H1 (cell line): ENCODE measurements at regions not wholly inside any gene's neighbourhood (a gene's known extent, or its start where the extent isn't known, plus 50 kb on each side); places are given as distances from the start of the nearest gene placed in this dataset.

Source experiments
- CTCF ChIA-PET: fragments of 300-600 bp; sonication (Branson Sonifier 250); formaldehyde crosslinking; loops from one replicate; lab custom pipeline; 2021; ENCODE audit not compliant: partially characterized antibody; lab: Charles Lee
- POLR2A ChIA-PET: fragments of 300-600 bp; sonication (Branson Sonifier 250); formaldehyde crosslinking; loops from one replicate; lab custom pipeline; 2021; ENCODE audit warnings: inconsistent platforms; ENCODE audit not compliant: partially characterized antibody; lab: Charles Lee
- DNase-seq, 2 experiments: peaks; one replicate each; pipeline versions ENCODE4 v3.0.0 to v3.0.0-alpha.2; 2010 to 2022; ENCODE audit warnings: low spot score in 2 of 2, low read depth in 1 of 2, mixed read lengths in 1 of 2
- FAIRE-seq: peaks from 2 replicates; lab custom pipeline; 2011; peaks lifted over from hg19 to GRCh38; lab: Jason Lieb, UNC
- H2AFZ ChIP-seq: 2 replicates; pipeline ENCODE4 v1.8.1; 2012; ENCODE audit warnings: low read length, inconsistent platforms
- H2AK5ac ChIP-seq: 2 replicates; pipeline ENCODE4 v1.6.1; 2013; ENCODE audit warnings: low read depth, low read length
- H2BK120ac ChIP-seq: replicated peaks from 2 replicates; pipeline ENCODE3; 2013; ENCODE audit warnings: low read depth, low read length, inconsistent platforms
- H2BK12ac ChIP-seq: 2 replicates; pipeline ENCODE4 v1.6.1; 2013; ENCODE audit warnings: low read depth, low read length
- H2BK15ac ChIP-seq: 2 replicates; pipeline ENCODE4 v1.6.1; 2013; ENCODE audit warnings: low read length
- H2BK20ac ChIP-seq: 2 replicates; pipeline ENCODE4 v1.6.1; 2013; ENCODE audit warnings: low read length
- H2BK5ac ChIP-seq: 2 replicates; pipeline ENCODE4 v1.6.1; 2013; ENCODE audit warnings: low read depth, low read length
- H3K14ac ChIP-seq: 2 replicates; pipeline ENCODE4 v1.6.1; 2013; ENCODE audit warnings: inconsistent platforms; ENCODE audit not compliant: insufficient read length
- H3K18ac ChIP-seq: 2 replicates; pipeline ENCODE4 v1.6.1; 2013; ENCODE audit warnings: low read length; ENCODE audit errors: extremely low read depth
- H3K23ac ChIP-seq: 2 replicates; pipeline ENCODE4 v1.6.1; 2013; ENCODE audit warnings: inconsistent platforms; ENCODE audit not compliant: insufficient read length
- H3K23me2 ChIP-seq: 2 replicates; pipeline ENCODE4 v1.6.1; 2013; ENCODE audit warnings: low read depth, low read length
- H3K27ac ChIP-seq: 2 replicates; pipeline ENCODE4 v1.6.1; 2011; ENCODE audit warnings: low read depth, low read length, inconsistent platforms
- H3K27me3 ChIP-seq, 4 experiments: replicated peaks in 1 of 4; 1 replicate in 1 of 4; 2 replicates in 3 of 4; pipeline versions ENCODE4 v1.6.1 to v1.8.1; 2011 to 2013; ENCODE audit warnings: low read length in 3 of 4, mild to moderate bottlenecking in 3 of 4, inconsistent platforms in 2 of 4, mixed read lengths in 2 of 4, moderate library complexity in 1 of 4; ENCODE audit not compliant: control insufficient read depth in 3 of 4, insufficient read depth in 3 of 4; ENCODE audit errors: extremely low read depth in 1 of 4
- H3K36me3 ChIP-seq, 4 experiments: 2 replicates each; pipeline versions ENCODE4 v1.6.1 to v1.8.1; 2011 to 2013; ENCODE audit warnings: mild to moderate bottlenecking in 4 of 4, low read length in 3 of 4, moderate library complexity in 2 of 4, control low read depth in 1 of 4, inconsistent platforms in 1 of 4; ENCODE audit not compliant: insufficient read depth in 4 of 4, control insufficient read depth in 2 of 4
- H3K4ac ChIP-seq: replicated peaks from 2 replicates; pipeline ENCODE3; 2013; ENCODE audit warnings: low read length, low read depth, mixed read lengths, inconsistent platforms; ENCODE audit not compliant: insufficient read length
- H3K4me1 ChIP-seq, 4 experiments: replicated peaks in 1 of 4; 1 replicate in 1 of 4; 2 replicates in 3 of 4; pipeline versions ENCODE4 v1.6.1 to v1.8.1; 2011 to 2013; ENCODE audit warnings: low read length in 3 of 4, inconsistent platforms in 2 of 4, mixed read lengths in 1 of 4; ENCODE audit not compliant: insufficient read depth in 4 of 4, control insufficient read depth in 3 of 4
- H3K4me2 ChIP-seq, 2 experiments: 2 replicates each; pipeline versions ENCODE4 v1.6.1 to v1.8.1; 2011 to 2013; ENCODE audit warnings: low read depth in 2 of 2, low read length in 2 of 2, control low read depth in 1 of 2, inconsistent platforms in 1 of 2, mild to moderate bottlenecking in 1 of 2; ENCODE audit not compliant: insufficient read depth in 1 of 2
- H3K4me3 ChIP-seq, 4 experiments: fragments of 200-600, 300-600 bp in 1 of 4; sonication (generic), shearing (Covaris generic), sonication (Bioruptor Twin) in 1 of 4; 2 replicates each; pipeline versions ENCODE4 v1.5.1 to v1.8.1; 2011 to 2016; ENCODE audit warnings: low read length in 4 of 4, low read depth in 3 of 4, control low read depth in 2 of 4, inconsistent platforms in 2 of 4, mild to moderate bottlenecking in 2 of 4, mixed read lengths in 1 of 4, moderate library complexity in 1 of 4; ENCODE audit not compliant: insufficient read depth in 2 of 4; ENCODE audit errors: extremely low read depth in 1 of 4
- H3K56ac ChIP-seq: replicated peaks from 2 replicates; pipeline ENCODE3; 2013; ENCODE audit warnings: low read depth, mild to moderate bottlenecking, mixed read lengths, low read length, inconsistent platforms; ENCODE audit not compliant: insufficient read length
- H3K79me1 ChIP-seq: 2 replicates; pipeline ENCODE4 v1.6.1; 2013; ENCODE audit warnings: low read depth, low read length, control low read depth
- H3K79me2 ChIP-seq, 2 experiments: 2 replicates each; pipeline versions ENCODE4 v1.6.1 to v1.8.1; 2012 to 2013; ENCODE audit warnings: low read length in 2 of 2, mild to moderate bottlenecking in 2 of 2, inconsistent platforms in 1 of 2; ENCODE audit not compliant: insufficient read depth in 2 of 2, control insufficient read depth in 1 of 2
- H3K9ac ChIP-seq, 4 experiments: replicated peaks in 1 of 4; 1 replicate in 1 of 4; 2 replicates in 3 of 4; pipeline versions ENCODE4 v1.6.1 to v1.8.1; 2011 to 2013; ENCODE audit warnings: low read depth in 3 of 4, low read length in 3 of 4, control low read depth in 2 of 4, mild to moderate bottlenecking in 2 of 4, moderate library complexity in 2 of 4, inconsistent platforms in 1 of 4; ENCODE audit errors: extremely low read depth in 1 of 4
- H3K9me3 ChIP-seq, 2 experiments: 2 replicates each; pipeline versions ENCODE4 v1.6.1 to v1.8.1; 2012 to 2013; ENCODE audit warnings: mild to moderate bottlenecking in 2 of 2, moderate library complexity in 2 of 2, control low read depth in 1 of 2, inconsistent platforms in 1 of 2, low read depth in 1 of 2, low read length in 1 of 2, mixed read lengths in 1 of 2; ENCODE audit not compliant: insufficient read depth in 2 of 2
- H4K20me1 ChIP-seq, 2 experiments: replicated peaks in 1 of 2; 2 replicates each; pipeline versions ENCODE3 to v1.8.1; 2011 to 2013; ENCODE audit warnings: inconsistent platforms in 2 of 2, low read length in 2 of 2, mild to moderate bottlenecking in 1 of 2; ENCODE audit not compliant: insufficient read depth in 2 of 2, control insufficient read depth in 1 of 2
- H4K5ac ChIP-seq: 2 replicates; pipeline ENCODE4 v1.6.1; 2013; ENCODE audit warnings: low read length, low read depth, mixed read lengths, inconsistent platforms; ENCODE audit not compliant: insufficient read length
- H4K8ac ChIP-seq: 2 replicates; pipeline ENCODE4 v1.8.0; 2013; ENCODE audit warnings: mild to moderate bottlenecking, moderate library complexity, low read length, inconsistent platforms; ENCODE audit not compliant: insufficient read depth; ENCODE audit errors: extremely low read depth
- H4K91ac ChIP-seq: replicated peaks from 2 replicates; pipeline ENCODE3; 2013; ENCODE audit warnings: low read length, mixed read lengths, inconsistent platforms; ENCODE audit not compliant: insufficient read length
- BRCA1 ChIP-seq: IDR thresholded peaks from 2 replicates; pipeline ENCODE4 v1.6.1; 2012; ENCODE audit warnings: low read depth, low read length, improper control_type of control experiment
- CTBP2 ChIP-seq: IDR thresholded peaks from 2 replicates; pipeline ENCODE4 v1.7.0; 2011; ENCODE audit warnings: borderline replicate concordance, mild to moderate bottlenecking, moderate library complexity, mixed read lengths, low read length; ENCODE audit not compliant: insufficient read depth, insufficient read length
- NRF1 ChIP-seq: IDR thresholded peaks from 2 replicates; pipeline ENCODE4 v1.6.1; 2011; ENCODE audit warnings: mild to moderate bottlenecking, low read depth, low read length, improper control_type of control experiment
- RNF2 ChIP-seq: fragments of 200-900, 300-1000 bp; sonication (generic); IDR thresholded peaks from 2 replicates; pipeline ENCODE4 v1.7.1; 2016; ENCODE audit warnings: borderline replicate concordance, low read depth, mild to moderate bottlenecking, antibody characterized with exemption, low read length; ENCODE audit not compliant: poor library complexity, severe bottlenecking; ENCODE audit errors: missing control alignments
- SP4 ChIP-seq: IDR thresholded peaks from 2 replicates; pipeline ENCODE4 v1.6.1; 2012; ENCODE audit warnings: low read length, inconsistent platforms
- WGBS, 2 experiments: shearing (Covaris generic) in 1 of 2; methylation state at CpG; one replicate each; pipeline versions ENCODE4 v1.1.6 to v1.1.7; 2013 to 2015; ENCODE audit warnings: low lambda C conversion rate in 2 of 2, mixed read lengths in 2 of 2, inconsistent platforms in 1 of 2, low coverage in 1 of 2, missing lambda C conversion rate in 1 of 2; ENCODE audit not compliant: insufficient replicate concordance in 2 of 2, insufficient coverage in 1 of 2, insufficient read length in 1 of 2; ENCODE audit errors: extremely low coverage in 1 of 2, missing lambda C conversion rate in 1 of 2; 5-methylcytosine and 5-hydroxymethylcytosine counted together
- TF ChIP-seq, protein P1 (sequence below): IDR thresholded peaks from 2 replicates; pipeline ENCODE4 v1.6.1; 2011; ENCODE audit warnings: low read length, improper control_type of control experiment
- TF ChIP-seq, protein P2 (sequence below), 3 experiments: IDR thresholded peaks; 1 replicate in 2 of 3; 2 replicates in 1 of 3; pipeline versions ENCODE4 v1.5.1 to v1.6.1; 2011; ENCODE audit warnings: low read length in 3 of 3, mild to moderate bottlenecking in 3 of 3, inconsistent platforms in 2 of 3, low read depth in 1 of 3, moderate library complexity in 1 of 3; ENCODE audit not compliant: insufficient read depth in 1 of 3; ENCODE audit errors: control extremely low read depth in 1 of 3

DNA sequence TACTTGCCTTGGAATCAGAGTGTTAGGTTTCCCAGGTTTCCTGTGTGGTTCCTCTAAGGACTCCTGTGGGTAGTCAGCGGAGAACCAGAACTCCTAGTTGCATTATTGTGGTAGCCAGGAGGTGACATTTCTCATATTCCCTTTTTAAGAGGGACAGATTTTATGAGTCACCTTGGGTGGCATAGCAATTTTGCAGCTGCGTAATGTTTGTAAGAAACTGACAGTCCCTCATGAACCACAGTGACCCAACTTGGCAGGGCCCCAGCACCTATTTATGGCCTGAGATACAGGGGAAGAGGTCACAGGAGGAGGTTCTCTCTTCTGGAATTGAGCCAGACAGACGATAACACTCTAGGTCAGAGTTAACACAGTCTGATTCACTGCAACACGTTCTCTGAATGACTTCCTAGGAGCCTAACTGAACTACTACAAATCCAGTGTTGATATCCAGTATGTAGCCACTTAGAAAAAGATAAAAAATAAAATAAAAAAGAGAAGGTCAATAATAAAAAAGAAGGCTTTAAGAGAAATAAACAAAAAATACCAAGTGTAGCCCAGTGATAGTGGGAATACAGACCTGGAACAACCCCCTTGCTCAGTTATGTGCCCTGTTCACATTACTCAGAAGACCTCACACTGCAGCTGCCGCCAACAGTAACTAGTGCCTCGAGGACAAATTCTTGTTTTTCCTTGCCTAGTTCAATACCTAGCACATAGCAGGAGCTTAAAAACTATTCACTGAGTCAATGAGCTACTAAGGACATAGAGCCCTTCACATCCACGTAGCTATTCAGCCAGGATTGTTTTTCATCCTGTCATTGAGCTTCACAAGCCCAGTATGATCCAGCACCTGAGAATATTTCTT is 50.7 kb upstream of the VLDLR start:
- FAIRE-seq (no peak), DNase-seq (no peak)
- Histone ChIP-seq H3K4ac (no peak overlapping the region), H3K4me3 (no peak overlapping the region), H2AK5ac (no peak overlapping the region), H2BK20ac (no peak overlapping the region), H4K91ac (no peak overlapping the region), H4K5ac (no peak overlapping the region), H2AFZ (no peak overlapping the region), H3K18ac (no peak overlapping the region), H2BK15ac (no peak overlapping the region), H2BK12ac (no peak overlapping the region), H3K9me3 (no peaks in the 10 kb centered on the region), H2BK120ac (no peak overlapping the region), H3K56ac (no peak overlapping the region), H3K23me2 (no peaks in the 10 kb centered on the region; the same call in 1 of the 2 replicates), H3K23ac (no peak overlapping the region), H3K9ac (no peak overlapping the region), H3K79me2 (no peaks in the 10 kb centered on the region), H3K14ac (no peak overlapping the region), H3K79me1 (no peaks in the 10 kb centered on the region), H3K27ac (no peak overlapping the region), H3K4me2 (no peak overlapping the region), H4K8ac (no peak overlapping the region), H3K4me1 (no peaks in the 10 kb centered on the region), H3K36me3 (no peaks in the 10 kb centered on the region), H2BK5ac (no peak overlapping the region), H3K27me3 (no peaks in the 10 kb centered on the region), H4K20me1 (no peaks in the 10 kb centered on the region)
- 94% methylated on average over 7 of the region's 7 CpGs; no CpG with 5 or more reads in 1 of the 2 experiments for WGBS, 2 experiments
- CTCF ChIA-PET = no interaction called here
- no peak for TF ChIP-seq BRCA1
- no peak for TF ChIP-seq NRF1
- TF ChIP-seq, protein P1, sequence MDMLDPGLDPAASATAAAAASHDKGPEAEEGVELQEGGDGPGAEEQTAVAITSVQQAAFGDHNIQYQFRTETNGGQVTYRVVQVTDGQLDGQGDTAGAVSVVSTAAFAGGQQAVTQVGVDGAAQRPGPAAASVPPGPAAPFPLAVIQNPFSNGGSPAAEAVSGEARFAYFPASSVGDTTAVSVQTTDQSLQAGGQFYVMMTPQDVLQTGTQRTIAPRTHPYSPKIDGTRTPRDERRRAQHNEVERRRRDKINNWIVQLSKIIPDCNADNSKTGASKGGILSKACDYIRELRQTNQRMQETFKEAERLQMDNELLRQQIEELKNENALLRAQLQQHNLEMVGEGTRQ = no peak
- TF ChIP-seq RNF2 = no peak
- TF ChIP-seq, protein P2, sequence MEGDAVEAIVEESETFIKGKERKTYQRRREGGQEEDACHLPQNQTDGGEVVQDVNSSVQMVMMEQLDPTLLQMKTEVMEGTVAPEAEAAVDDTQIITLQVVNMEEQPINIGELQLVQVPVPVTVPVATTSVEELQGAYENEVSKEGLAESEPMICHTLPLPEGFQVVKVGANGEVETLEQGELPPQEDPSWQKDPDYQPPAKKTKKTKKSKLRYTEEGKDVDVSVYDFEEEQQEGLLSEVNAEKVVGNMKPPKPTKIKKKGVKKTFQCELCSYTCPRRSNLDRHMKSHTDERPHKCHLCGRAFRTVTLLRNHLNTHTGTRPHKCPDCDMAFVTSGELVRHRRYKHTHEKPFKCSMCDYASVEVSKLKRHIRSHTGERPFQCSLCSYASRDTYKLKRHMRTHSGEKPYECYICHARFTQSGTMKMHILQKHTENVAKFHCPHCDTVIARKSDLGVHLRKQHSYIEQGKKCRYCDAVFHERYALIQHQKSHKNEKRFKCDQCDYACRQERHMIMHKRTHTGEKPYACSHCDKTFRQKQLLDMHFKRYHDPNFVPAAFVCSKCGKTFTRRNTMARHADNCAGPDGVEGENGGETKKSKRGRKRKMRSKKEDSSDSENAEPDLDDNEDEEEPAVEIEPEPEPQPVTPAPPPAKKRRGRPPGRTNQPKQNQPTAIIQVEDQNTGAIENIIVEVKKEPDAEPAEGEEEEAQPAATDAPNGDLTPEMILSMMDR (IDR thresholded peaks at IDR 0.05; ENCODE audit: control extremely low read depth in 1 of 3, insufficient read depth in 1 of 3, low read depth in 1 of 3, low read length in 3 of 3) = no peak
- no peak for TF ChIP-seq CTBP2
- TF ChIP-seq SP4 = no peak
- POLR2A ChIA-PET = interaction anchor here (1.2 kb wide), 1 partner anchor 11 kb away, joined by 5 read pairs; no protein-coding TSS in a partner anchor
